ENCODE measurements at regions not wholly inside any gene's neighbourhood (a gene's known extent, or its start where the extent isn't known, plus 50 kb on each side); places are given as distances from the start of the nearest gene placed in this dataset.

DNA sequence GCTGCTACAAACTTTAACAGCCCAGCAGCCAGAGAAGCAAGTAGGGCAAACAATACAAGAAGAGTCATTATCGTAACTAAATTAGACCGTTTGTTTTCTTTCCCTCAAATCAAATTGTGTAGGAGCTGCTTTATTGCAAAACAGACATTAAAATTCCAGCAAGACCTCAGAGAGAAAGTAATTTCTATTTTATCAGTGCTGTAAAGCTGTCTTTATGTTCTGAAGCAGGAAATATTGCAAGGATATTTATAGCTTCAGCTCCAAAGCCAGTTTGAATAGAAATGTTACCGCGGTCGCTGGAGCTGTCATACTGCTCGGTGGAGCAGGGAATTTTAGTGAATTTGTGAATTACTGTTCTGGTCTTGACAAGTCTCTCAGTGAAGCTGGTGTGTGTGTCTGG, 503.8 kb upstream of the PLXNA2 start:
- no peak overlapping the region for H3K27ac ChIP-seq (ENCODE audit: low read length)
- DNase-seq (ENCODE audit: low read depth, low spot score) (no peak), ATAC-seq (no peak)
- in situ Hi-C loops (cut with HindIII; ENCODE audit: low pct_unique_long_range_greater_than_20kb, low sequenced_read_pairs) = no loop called here
- ChIA-PET CTCF (no interaction called here), POLR2A (no interaction called here)
- H3K9me3 ChIP-seq (ENCODE audit: control insufficient read depth, insufficient read depth, low read depth, low read length) = no peaks in the 10 kb centered on the region
- intact Hi-C loops (cut with micrococcal nuclease; ENCODE audit: unreplicated experiment) = no loop called here
- BruUV-seq (replicated peaks) = no TSS peak
- H3K4me3 ChIP-seq (ENCODE audit: low read depth in 2 of 2, low read length in 2 of 2) = no peak overlapping the region
- H3K36me3 ChIP-seq (ENCODE audit: control insufficient read depth, insufficient read depth, low read length) = no peaks in the 10 kb centered on the region
- H3K4me1 ChIP-seq (ENCODE audit: control insufficient read depth, insufficient read depth, low read length) = no peaks in the 10 kb centered on the region
- H3K27me3 ChIP-seq (ENCODE audit: control insufficient read depth, insufficient read depth, low read length) = no peaks in the 10 kb centered on the region
- TF ChIP-seq POLR2AphosphoS5 (IDR thresholded peaks at IDR 0.05; ENCODE audit: low read depth, low read length) = no peak
- no peak for TF ChIP-seq SIN3A (IDR thresholded peaks at IDR 0.05; ENCODE audit: borderline replicate concordance, insufficient read depth, low read depth, low read length)
- TF ChIP-seq, protein P1, sequence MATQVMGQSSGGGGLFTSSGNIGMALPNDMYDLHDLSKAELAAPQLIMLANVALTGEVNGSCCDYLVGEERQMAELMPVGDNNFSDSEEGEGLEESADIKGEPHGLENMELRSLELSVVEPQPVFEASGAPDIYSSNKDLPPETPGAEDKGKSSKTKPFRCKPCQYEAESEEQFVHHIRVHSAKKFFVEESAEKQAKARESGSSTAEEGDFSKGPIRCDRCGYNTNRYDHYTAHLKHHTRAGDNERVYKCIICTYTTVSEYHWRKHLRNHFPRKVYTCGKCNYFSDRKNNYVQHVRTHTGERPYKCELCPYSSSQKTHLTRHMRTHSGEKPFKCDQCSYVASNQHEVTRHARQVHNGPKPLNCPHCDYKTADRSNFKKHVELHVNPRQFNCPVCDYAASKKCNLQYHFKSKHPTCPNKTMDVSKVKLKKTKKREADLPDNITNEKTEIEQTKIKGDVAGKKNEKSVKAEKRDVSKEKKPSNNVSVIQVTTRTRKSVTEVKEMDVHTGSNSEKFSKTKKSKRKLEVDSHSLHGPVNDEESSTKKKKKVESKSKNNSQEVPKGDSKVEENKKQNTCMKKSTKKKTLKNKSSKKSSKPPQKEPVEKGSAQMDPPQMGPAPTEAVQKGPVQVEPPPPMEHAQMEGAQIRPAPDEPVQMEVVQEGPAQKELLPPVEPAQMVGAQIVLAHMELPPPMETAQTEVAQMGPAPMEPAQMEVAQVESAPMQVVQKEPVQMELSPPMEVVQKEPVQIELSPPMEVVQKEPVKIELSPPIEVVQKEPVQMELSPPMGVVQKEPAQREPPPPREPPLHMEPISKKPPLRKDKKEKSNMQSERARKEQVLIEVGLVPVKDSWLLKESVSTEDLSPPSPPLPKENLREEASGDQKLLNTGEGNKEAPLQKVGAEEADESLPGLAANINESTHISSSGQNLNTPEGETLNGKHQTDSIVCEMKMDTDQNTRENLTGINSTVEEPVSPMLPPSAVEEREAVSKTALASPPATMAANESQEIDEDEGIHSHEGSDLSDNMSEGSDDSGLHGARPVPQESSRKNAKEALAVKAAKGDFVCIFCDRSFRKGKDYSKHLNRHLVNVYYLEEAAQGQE (IDR thresholded peaks at IDR 0.05; ENCODE audit: insufficient read depth in 1 of 2, low read depth in 2 of 2, low read length in 1 of 2) = no peak
- TF ChIP-seq, protein P2, sequence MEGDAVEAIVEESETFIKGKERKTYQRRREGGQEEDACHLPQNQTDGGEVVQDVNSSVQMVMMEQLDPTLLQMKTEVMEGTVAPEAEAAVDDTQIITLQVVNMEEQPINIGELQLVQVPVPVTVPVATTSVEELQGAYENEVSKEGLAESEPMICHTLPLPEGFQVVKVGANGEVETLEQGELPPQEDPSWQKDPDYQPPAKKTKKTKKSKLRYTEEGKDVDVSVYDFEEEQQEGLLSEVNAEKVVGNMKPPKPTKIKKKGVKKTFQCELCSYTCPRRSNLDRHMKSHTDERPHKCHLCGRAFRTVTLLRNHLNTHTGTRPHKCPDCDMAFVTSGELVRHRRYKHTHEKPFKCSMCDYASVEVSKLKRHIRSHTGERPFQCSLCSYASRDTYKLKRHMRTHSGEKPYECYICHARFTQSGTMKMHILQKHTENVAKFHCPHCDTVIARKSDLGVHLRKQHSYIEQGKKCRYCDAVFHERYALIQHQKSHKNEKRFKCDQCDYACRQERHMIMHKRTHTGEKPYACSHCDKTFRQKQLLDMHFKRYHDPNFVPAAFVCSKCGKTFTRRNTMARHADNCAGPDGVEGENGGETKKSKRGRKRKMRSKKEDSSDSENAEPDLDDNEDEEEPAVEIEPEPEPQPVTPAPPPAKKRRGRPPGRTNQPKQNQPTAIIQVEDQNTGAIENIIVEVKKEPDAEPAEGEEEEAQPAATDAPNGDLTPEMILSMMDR (IDR thresholded peaks at IDR 0.05) = no peak
- TF ChIP-seq TCF7L2 (IDR thresholded peaks at IDR 0.05; ENCODE audit: low read depth, low read length) = no peak

DNA sequence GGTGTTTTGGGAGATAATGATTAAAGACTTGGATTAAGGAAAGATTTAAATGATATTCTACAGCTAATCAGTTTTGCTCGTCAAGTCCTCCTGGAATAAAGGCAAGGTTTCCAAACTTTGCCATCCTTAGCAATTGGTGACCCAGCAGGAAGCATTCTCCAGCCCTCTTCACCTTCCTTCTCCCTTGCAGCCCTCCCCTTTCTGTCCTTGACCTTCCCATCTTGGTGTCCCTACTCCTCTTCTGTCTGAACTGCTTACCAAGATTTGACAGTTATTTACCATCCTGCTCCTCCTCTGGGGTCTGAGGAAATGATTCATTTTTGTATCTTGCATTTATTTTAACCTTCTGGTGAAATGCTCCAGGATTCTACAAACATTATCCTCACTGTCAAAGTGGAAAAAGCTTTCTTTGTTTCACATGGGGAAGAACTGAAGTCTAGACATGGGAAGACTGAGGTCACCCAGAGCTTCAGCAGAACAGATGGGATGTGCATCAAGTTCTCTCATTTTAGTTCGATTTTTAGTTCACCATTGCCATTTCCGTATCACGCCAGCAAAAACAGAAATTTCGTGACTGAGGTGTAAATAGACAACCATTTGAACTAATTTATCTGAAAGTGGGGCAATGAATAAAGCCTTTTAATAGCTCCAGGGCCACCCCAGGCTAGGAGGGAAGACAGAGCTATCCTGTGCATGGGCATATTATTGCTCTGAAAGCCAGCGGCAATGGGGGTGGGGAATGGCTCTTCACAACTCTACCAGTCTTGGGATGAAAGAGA, 504.4 kb upstream of the PLXNA2 start:
- no TSS peak for BruUV-seq (replicated peaks)
- no peak overlapping the region for H3K27ac ChIP-seq (ENCODE audit: low read length)
- TF ChIP-seq, protein P2 (IDR thresholded peaks at IDR 0.05) = no peak
- no peak for TF ChIP-seq POLR2AphosphoS5 (IDR thresholded peaks at IDR 0.05; ENCODE audit: low read depth, low read length)
- no peak for TF ChIP-seq SIN3A (IDR thresholded peaks at IDR 0.05; ENCODE audit: borderline replicate concordance, insufficient read depth, low read depth, low read length)
- TF ChIP-seq TCF7L2 (IDR thresholded peaks at IDR 0.05; ENCODE audit: low read depth, low read length) = no peak
- TF ChIP-seq, protein P1 (IDR thresholded peaks at IDR 0.05; ENCODE audit: insufficient read depth in 1 of 2, low read depth in 2 of 2, low read length in 1 of 2) = no peak
- POLR2A ChIA-PET = no interaction called here
- no peaks in the 10 kb centered on the region for H3K27me3 ChIP-seq (ENCODE audit: control insufficient read depth, insufficient read depth, low read length)
- in situ Hi-C loops (cut with HindIII; ENCODE audit: low pct_unique_long_range_greater_than_20kb, low sequenced_read_pairs) (no loop called here), intact Hi-C loops (cut with micrococcal nuclease; ENCODE audit: unreplicated experiment) (no loop called here)
- no peaks in the 10 kb centered on the region for H3K36me3 ChIP-seq (ENCODE audit: control insufficient read depth, insufficient read depth, low read length)
- DNase-seq (ENCODE audit: low read depth, low spot score) (no peak), ATAC-seq (no peak)
- no peak overlapping the region for H3K4me3 ChIP-seq (ENCODE audit: low read depth in 2 of 2, low read length in 2 of 2)
- CTCF ChIA-PET = no interaction called here
- no peaks in the 10 kb centered on the region for H3K4me1 ChIP-seq (ENCODE audit: control insufficient read depth, insufficient read depth, low read length)
- no peaks in the 10 kb centered on the region for H3K9me3 ChIP-seq (ENCODE audit: control insufficient read depth, insufficient read depth, low read depth, low read length)
